HepG2 (cell line): ENCODE measurements at regions not wholly inside any gene's neighbourhood (a gene's known extent, or its start where the extent isn't known, plus 50 kb on each side); places are given as distances from the start of the nearest gene placed in this dataset.

Experiments
- ATAC-seq: fragments of 200-7000 bp; cut with Tn5 transposase; 3 replicates; pipeline ENCODE4 v1.9.1; 2020; ENCODE audit warnings: mild to moderate bottlenecking, moderate library complexity
- BruUV-seq: library from RNA; stranded (reverse); fragments of 400-500 nt; replicated peaks from 2 replicates; lab custom pipeline; 2021; lab: Mats Ljungman, UMichigan
- CTCF ChIA-PET: fragments of 300-600 bp; formaldehyde crosslinking; extraction: SDS; loops from one replicate; lab custom pipeline; 2021; ENCODE audit warnings: low total read pairs, inconsistent platforms, low intra/inter-chr PET ratio; lab: Yijun Ruan, JAX
- POLR2A ChIA-PET: fragments of 350-600 bp; sonication (Branson Sonifier 250); formaldehyde crosslinking; loops from one replicate; lab custom pipeline; 2020; ENCODE audit warnings: antibody characterized with exemption, inconsistent platforms; lab: Yijun Ruan, JAX
- DNase-seq: peaks from one replicate; pipeline ENCODE4 v3.0.0-alpha.2; 2015; ENCODE audit warnings: low spot score
- FAIRE-seq: peaks from 3 replicates; lab custom pipeline; 2011; peaks lifted over from hg19 to GRCh38; lab: Jason Lieb, UNC
- H2AFZ ChIP-seq: one replicate; pipeline ENCODE4 v1.6.1; 2011; ENCODE audit warnings: low read length, inconsistent platforms
- H3K27ac ChIP-seq: fragments of 300-600 bp; 3 replicates; pipeline ENCODE4 v1.8.0; 2011; ENCODE audit warnings: mixed run types, mild to moderate bottlenecking, mixed read lengths, low read length, inconsistent platforms; ENCODE audit not compliant: insufficient read depth; ENCODE audit errors: extremely low read length
- H3K27me3 ChIP-seq, 2 experiments: fragments of 200-600 bp in 1 of 2; 2 replicates in 1 of 2; 3 replicates in 1 of 2; pipeline versions ENCODE4 v1.6.0 to v1.8.0; 2011; ENCODE audit warnings: low read length in 2 of 2, mild to moderate bottlenecking in 2 of 2, moderate library complexity in 2 of 2, inconsistent platforms in 1 of 2; ENCODE audit not compliant: insufficient read depth in 2 of 2, control insufficient read depth in 1 of 2
- H3K36me3 ChIP-seq, 2 experiments: fragments of 200-600 bp in 1 of 2; replicated peaks in 1 of 2; 2 replicates in 1 of 2; 3 replicates in 1 of 2; pipeline versions ENCODE4 v1.5.1 to v1.8.0; 2011; ENCODE audit warnings: low read length in 2 of 2, inconsistent platforms in 1 of 2; ENCODE audit not compliant: insufficient read depth in 2 of 2, control insufficient read depth in 1 of 2
- H3K4me1 ChIP-seq: 2 replicates; pipeline ENCODE4 v1.5.1; 2012; ENCODE audit warnings: low read length, inconsistent platforms; ENCODE audit not compliant: insufficient read depth
- H3K4me2 ChIP-seq: 2 replicates; pipeline ENCODE4 v1.6.0; 2011; ENCODE audit warnings: low read depth, low read length, inconsistent platforms
- H3K4me3 ChIP-seq, 3 experiments: fragments of 200-600 bp in 1 of 3; sonication (generic), shearing (Covaris generic) in 1 of 3; replicated peaks in 1 of 3; 2 replicates each; pipeline ENCODE4 v1.5.1; 2011 to 2016; ENCODE audit warnings: low read length in 3 of 3, inconsistent platforms in 2 of 3, low read depth in 2 of 3, mild to moderate bottlenecking in 2 of 3, control low read depth in 1 of 3, mixed read lengths in 1 of 3; ENCODE audit not compliant: insufficient read depth in 1 of 3
- H3K79me2 ChIP-seq: one replicate; pipeline ENCODE4 v1.6.1; 2011; ENCODE audit warnings: low read length, inconsistent platforms; ENCODE audit not compliant: insufficient read depth
- H3K9ac ChIP-seq: 2 replicates; pipeline ENCODE4 v1.6.0; 2011; ENCODE audit warnings: mild to moderate bottlenecking, low read depth, low read length, inconsistent platforms; ENCODE audit not compliant: insufficient read depth
- H3K9me3 ChIP-seq: 2 replicates; pipeline ENCODE4 v1.5.1; 2012; ENCODE audit warnings: mild to moderate bottlenecking, low read length
- H4K20me1 ChIP-seq: 2 replicates; pipeline ENCODE4 v1.6.0; 2011; ENCODE audit warnings: inconsistent platforms, mild to moderate bottlenecking, low read length, moderate library complexity; ENCODE audit not compliant: insufficient read depth
- ATF7 ChIP-seq, 2 experiments: fragments of 450-650 bp in 1 of 2; sonication (generic) in 1 of 2; formaldehyde crosslinking in 1 of 2; IDR thresholded peaks; 2 replicates each; pipeline versions ENCODE4 v1.4.0 to v1.6.1; 2016 to 2020; ENCODE audit warnings: antibody characterized with exemption in 1 of 2, mild to moderate bottlenecking in 1 of 2, missing genetic modification reagents in 1 of 2
- ELF1 ChIP-seq: sonication (generic); formaldehyde crosslinking; IDR thresholded peaks from 2 replicates; pipeline ENCODE4 v1.4.0; 2020; ENCODE audit warnings: missing genetic modification reagents
- HMG20A ChIP-seq: IDR thresholded peaks from 2 replicates; pipeline ENCODE4 v1.6.1; 2016; ENCODE audit warnings: borderline replicate concordance
- MYC ChIP-seq: sonication (generic); formaldehyde crosslinking; IDR thresholded peaks from 2 replicates; pipeline ENCODE4 v1.9.0; 2021; ENCODE audit warnings: missing genetic modification reagents, borderline replicate concordance
- TARDBP ChIP-seq: sonication (generic); formaldehyde crosslinking; IDR thresholded peaks from 2 replicates; pipeline ENCODE4 v1.8.0; 2022; ENCODE audit warnings: mild to moderate bottlenecking, missing genetic modification reagents
- XRCC5 ChIP-seq: fragments of 200-400 bp; formaldehyde crosslinking; optimal IDR thresholded peaks from 2 replicates; pipeline ENCODE3; 2017; ENCODE audit warnings: mild to moderate bottlenecking, low read length
- ZNF317 ChIP-seq: sonication (generic); formaldehyde crosslinking; IDR thresholded peaks from 2 replicates; pipeline ENCODE4 v1.5.0; 2020; ENCODE audit warnings: mild to moderate bottlenecking, missing genetic modification reagents
- ZNF33B ChIP-seq: sonication (generic); formaldehyde crosslinking; IDR thresholded peaks from 2 replicates; pipeline ENCODE4 v1.5.1; 2020; ENCODE audit warnings: mild to moderate bottlenecking, missing genetic modification reagents
- ZNF558 ChIP-seq: sonication (generic); formaldehyde crosslinking; IDR thresholded peaks from 2 replicates; pipeline ENCODE4 v1.9.0; 2022; ENCODE audit warnings: mild to moderate bottlenecking, missing genetic modification reagents, borderline replicate concordance
- ZNF891 ChIP-seq: sonication (generic); formaldehyde crosslinking; IDR thresholded peaks from 2 replicates; pipeline ENCODE4 v1.5.0; 2020; ENCODE audit warnings: mild to moderate bottlenecking, missing genetic modification reagents
- WGBS: methylation state at CpG from one replicate; pipeline ENCODE4 v1.1.6; 2017; ENCODE audit warnings: low lambda C conversion rate; 5-methylcytosine and 5-hydroxymethylcytosine counted together
- in situ Hi-C: cut with HindIII; loops from 2 replicates; pipeline ENCODE4 v1.10.0; 2017; ENCODE audit warnings: low pct_unique_long_range_greater_than_20kb; ENCODE audit not compliant: extremely low pct_ligation_motif_present
- intact Hi-C: fragments of 100-400 bp; cut with micrococcal nuclease; formaldehyde crosslinking; loops from one replicate; pipeline ENCODE4 v1.10.0; 2022; ENCODE audit not compliant: unreplicated experiment
- TF ChIP-seq, protein P1 (sequence below): sonication (generic); formaldehyde crosslinking; IDR thresholded peaks from 2 replicates; pipeline ENCODE4 v1.5.1; 2020; ENCODE audit warnings: mild to moderate bottlenecking, missing genetic modification reagents, moderate library complexity
- TF ChIP-seq, protein P2 (sequence below): IDR thresholded peaks from 2 replicates; pipeline ENCODE4 v1.6.1; 2016; ENCODE audit warnings: missing compliant biosample characterization, missing genetic modification reagents, borderline replicate concordance

DNA sequence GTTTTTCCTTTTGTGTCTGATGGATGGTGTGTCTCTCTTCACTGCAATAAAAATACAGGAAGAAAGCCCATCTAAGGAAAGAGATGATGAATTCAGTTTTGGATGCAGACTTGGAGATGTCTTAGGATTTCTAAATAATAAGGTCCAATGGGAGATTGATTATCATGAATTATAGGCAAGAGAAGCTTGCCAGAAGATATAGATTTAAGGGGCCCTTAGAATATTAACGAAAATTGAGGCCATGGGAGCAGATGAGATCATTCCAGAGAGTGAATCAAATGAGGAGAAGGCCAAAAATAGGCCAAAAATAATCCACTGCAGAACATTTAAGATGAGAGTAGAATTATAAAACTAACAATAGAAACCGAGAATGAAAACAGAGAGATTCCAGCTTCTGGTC is 63.1 kb downstream of the KCNJ2 start:
- FAIRE-seq = no peak
- no TSS peak for BruUV-seq

DNA sequence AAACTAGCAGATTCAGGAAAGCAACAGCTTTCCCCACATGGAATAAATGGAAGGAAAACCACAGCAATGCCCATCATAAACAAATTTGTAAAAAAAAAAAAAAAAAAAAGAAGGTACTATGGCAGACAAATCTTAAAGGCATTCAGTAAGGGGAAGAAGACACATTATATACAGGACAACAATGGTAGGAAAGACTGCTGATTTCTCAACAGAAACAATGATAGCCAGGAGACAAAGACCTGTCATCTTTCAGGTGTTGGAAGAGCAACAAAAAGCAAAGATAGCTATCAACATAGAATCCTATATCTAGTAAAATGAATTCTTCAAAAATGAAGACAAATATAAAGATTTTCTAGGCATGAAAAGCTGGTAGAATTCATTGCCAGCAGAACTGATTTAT is 65.9 kb downstream of the KCNJ2 start:
- BruUV-seq = no TSS peak

More for the DNA sequence above, 63.1 kb downstream of the KCNJ2 start:
- no peak overlapping the region for H3K4me3 ChIP-seq
- CTCF ChIA-PET = no interaction called here
- H3K27ac ChIP-seq = no peak overlapping the region
- in situ Hi-C loops (no loop called here), intact Hi-C loops (no loop called here)
- no peak overlapping the region for H3K9ac ChIP-seq
- no peaks in the 10 kb centered on the region for H4K20me1 ChIP-seq
- H3K4me1 ChIP-seq = no peaks in the 10 kb centered on the region
- H3K36me3 ChIP-seq = no peaks in the 10 kb centered on the region
- DNase-seq = no peak
- 3% methylated on average over 2 of the region's 2 CpGs for WGBS
- no peak for TF ChIP-seq ZNF33B (CRISPR knock-in tag)
- TF ChIP-seq ELF1 (CRISPR knock-in tag) = no peak
- TF ChIP-seq HMG20A (CRISPR knock-in tag) = no peak
- TF ChIP-seq ZNF558 (CRISPR knock-in tag) = no peak
- no peak for TF ChIP-seq XRCC5
- no peak overlapping the region for H3K4me2 ChIP-seq
- ATAC-seq = no peak
- POLR2A ChIA-PET = no interaction called here
- H3K9me3 ChIP-seq = peaks cover 92% of the 10 kb centered on the region
- H3K27me3 ChIP-seq = no peaks in the 10 kb centered on the region; a peak in 1 of 5 replicates
- H2AFZ ChIP-seq = no peak overlapping the region
- H3K79me2 ChIP-seq = no peaks in the 10 kb centered on the region

More for the DNA sequence above, 65.9 kb downstream of the KCNJ2 start:
- FAIRE-seq (no peak), DNase-seq (no peak), ATAC-seq (no peak)
- Histone ChIP-seq H3K27me3 (no peaks in the 10 kb centered on the region; a peak in 1 of 5 replicates), H2AFZ (no peak overlapping the region), H3K4me3 (no peak overlapping the region), H4K20me1 (no peaks in the 10 kb centered on the region), H3K27ac (no peak overlapping the region), H3K36me3 (no peaks in the 10 kb centered on the region), H3K9me3 (peaks cover 89% of the 10 kb centered on the region), H3K9ac (no peak overlapping the region), H3K79me2 (no peaks in the 10 kb centered on the region), H3K4me2 (no peak overlapping the region), H3K4me1 (no peaks in the 10 kb centered on the region)
- ChIA-PET POLR2A (no interaction called here), CTCF (no interaction called here)
- intact Hi-C loops = no loop called here
- TF ChIP-seq MYC (CRISPR knock-in tag) = no peak
- peak; percentile 43; the same call in 1 of the 2 replicates for TF ChIP-seq ZNF317
- TF ChIP-seq ZNF891 = no peak
- TF ChIP-seq, protein P1, sequence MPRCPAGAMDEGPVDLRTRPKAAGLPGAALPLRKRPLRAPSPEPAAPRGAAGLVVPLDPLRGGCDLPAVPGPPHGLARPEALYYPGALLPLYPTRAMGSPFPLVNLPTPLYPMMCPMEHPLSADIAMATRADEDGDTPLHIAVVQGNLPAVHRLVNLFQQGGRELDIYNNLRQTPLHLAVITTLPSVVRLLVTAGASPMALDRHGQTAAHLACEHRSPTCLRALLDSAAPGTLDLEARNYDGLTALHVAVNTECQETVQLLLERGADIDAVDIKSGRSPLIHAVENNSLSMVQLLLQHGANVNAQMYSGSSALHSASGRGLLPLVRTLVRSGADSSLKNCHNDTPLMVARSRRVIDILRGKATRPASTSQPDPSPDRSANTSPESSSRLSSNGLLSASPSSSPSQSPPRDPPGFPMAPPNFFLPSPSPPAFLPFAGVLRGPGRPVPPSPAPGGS (CRISPR knock-in tag) = no peak
- no peak for TF ChIP-seq ATF7 (IDR thresholded peaks at IDR 0.05)
- TF ChIP-seq ATF7 (CRISPR knock-in tag; IDR thresholded peaks at IDR 0.05) = no peak
- TF ChIP-seq, protein P2, sequence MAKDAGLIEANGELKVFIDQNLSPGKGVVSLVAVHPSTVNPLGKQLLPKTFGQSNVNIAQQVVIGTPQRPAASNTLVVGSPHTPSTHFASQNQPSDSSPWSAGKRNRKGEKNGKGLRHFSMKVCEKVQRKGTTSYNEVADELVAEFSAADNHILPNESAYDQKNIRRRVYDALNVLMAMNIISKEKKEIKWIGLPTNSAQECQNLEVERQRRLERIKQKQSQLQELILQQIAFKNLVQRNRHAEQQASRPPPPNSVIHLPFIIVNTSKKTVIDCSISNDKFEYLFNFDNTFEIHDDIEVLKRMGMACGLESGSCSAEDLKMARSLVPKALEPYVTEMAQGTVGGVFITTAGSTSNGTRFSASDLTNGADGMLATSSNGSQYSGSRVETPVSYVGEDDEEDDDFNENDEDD (CRISPR knock-in tag) = no peak
- no peak for TF ChIP-seq TARDBP (CRISPR knock-in tag)
- in situ Hi-C loops = no loop called here
